AG09319 (cell line): ENCODE measurements at regions not wholly inside any gene's neighbourhood (a gene's known extent, or its start where the extent isn't known, plus 50 kb on each side); places are given as distances from the start of the nearest gene placed in this dataset.

ENCODE experiments used
- DNase-seq: peaks from one replicate; pipeline ENCODE4 v3.0.0-alpha.2; 2010; ENCODE audit warnings: low read depth; ENCODE audit errors: extremely low read depth
- TF ChIP-seq, protein P1 (sequence below): IDR thresholded peaks from 2 replicates; pipeline ENCODE4 v1.5.1; 2011; ENCODE audit warnings: low read depth, mild to moderate bottlenecking, inconsistent platforms, low read length, moderate library complexity

GRCh38 chr6:170129691-170130171 lies 161.1 kb downstream of the DLL1 start:
- TF ChIP-seq, protein P1, sequence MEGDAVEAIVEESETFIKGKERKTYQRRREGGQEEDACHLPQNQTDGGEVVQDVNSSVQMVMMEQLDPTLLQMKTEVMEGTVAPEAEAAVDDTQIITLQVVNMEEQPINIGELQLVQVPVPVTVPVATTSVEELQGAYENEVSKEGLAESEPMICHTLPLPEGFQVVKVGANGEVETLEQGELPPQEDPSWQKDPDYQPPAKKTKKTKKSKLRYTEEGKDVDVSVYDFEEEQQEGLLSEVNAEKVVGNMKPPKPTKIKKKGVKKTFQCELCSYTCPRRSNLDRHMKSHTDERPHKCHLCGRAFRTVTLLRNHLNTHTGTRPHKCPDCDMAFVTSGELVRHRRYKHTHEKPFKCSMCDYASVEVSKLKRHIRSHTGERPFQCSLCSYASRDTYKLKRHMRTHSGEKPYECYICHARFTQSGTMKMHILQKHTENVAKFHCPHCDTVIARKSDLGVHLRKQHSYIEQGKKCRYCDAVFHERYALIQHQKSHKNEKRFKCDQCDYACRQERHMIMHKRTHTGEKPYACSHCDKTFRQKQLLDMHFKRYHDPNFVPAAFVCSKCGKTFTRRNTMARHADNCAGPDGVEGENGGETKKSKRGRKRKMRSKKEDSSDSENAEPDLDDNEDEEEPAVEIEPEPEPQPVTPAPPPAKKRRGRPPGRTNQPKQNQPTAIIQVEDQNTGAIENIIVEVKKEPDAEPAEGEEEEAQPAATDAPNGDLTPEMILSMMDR: no peak
- DNase-seq: no peak

DNA sequence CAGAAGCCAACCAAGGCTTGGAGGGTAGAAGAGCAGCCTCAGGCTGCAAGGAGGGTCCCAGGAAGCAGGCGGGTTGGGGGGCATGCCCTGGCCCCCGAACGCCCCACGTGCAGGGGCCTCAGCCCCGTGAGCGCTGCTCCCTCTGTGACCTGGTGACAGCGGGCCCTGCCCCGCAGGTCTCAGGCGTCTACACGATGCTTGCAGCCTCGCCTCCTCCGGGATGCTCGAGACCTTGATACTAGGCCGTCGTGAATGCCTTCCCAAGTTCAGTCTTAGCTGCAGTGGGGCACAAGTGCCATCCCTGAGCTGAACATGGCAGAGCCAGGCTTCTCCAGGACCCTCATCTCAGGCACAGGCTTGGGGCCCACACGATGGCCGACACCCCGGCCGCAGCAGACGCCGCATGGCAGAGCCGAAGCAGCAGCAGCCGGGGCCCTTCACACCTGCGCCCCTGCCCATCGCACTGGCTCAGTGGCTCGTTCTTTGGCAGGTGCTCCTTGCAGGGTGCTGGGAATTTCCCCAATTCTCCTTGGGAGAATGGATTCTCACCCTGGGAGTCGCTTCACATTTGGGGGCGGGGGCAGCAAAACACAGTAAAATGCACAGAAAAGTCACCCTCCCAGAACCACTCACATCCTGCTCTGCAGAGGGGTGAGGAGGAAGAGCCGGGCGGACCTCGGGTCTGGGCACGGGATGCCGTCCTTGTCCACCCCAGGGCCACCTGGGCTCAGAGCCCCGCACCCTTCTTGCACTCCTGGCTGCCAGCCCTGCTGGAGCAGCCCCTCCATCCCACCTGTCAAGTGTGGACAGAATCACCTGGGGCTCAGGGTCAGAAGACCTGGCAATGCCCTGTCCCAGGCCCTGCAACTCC lies 161.8 kb downstream of the DLL1 start:
- no peak for DNase-seq
- TF ChIP-seq, protein P1: no peak

DNA sequence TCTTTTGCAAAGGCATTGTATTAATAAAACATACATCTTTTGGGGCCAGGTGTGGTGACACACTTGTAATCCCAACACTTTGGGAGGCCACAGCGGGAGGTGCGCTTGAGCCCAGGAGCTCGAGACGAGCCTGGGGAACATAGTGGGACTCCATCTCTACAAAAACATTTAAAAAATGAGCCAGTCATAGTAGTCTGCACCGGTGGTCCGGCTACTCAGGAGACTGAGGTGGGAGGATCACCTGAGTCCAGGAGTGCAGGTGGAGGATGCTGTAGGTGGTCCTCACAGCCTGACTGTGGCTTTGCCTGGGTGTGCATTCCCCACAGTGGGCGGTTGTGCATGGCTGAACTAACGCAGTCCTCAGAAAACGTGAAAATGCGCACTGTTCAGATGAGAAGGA lies 162.5 kb downstream of the DLL1 start:
- DNase-seq: no peak
- TF ChIP-seq, protein P1: no peak

GRCh38 chr6:170127151-170127550 lies 163.7 kb downstream of the DLL1 start:
- TF ChIP-seq, protein P1: no peak
- DNase-seq: no peak

GRCh38 chr6:170125456-170126300 lies 165.2 kb downstream of the DLL1 start:
- no peak for DNase-seq
- TF ChIP-seq, protein P1: no peak

GRCh38 chr6:170124836-170125235 lies 166.0 kb downstream of the DLL1 start:
- TF ChIP-seq, protein P1: no peak
- DNase-seq: no peak

GRCh38 chr6:170124150-170124549 lies 166.7 kb downstream of the DLL1 start:
- no peak for DNase-seq
- TF ChIP-seq, protein P1: no peak
